Neural cell (in vitro differentiated cells): ENCODE measurements at regions not wholly inside any gene's neighbourhood (a gene's known extent, or its start where the extent isn't known, plus 50 kb on each side); places are given as distances from the start of the nearest gene placed in this dataset.

Source experiments
- H2AFZ ChIP-seq: fragments of 200-600, 300-800 bp; sonication (generic), shearing (Covaris generic); 2 replicates; pipeline ENCODE4 v1.6.0; 2014; ENCODE audit warnings: low read depth, mild to moderate bottlenecking, antibody characterized with exemption, low read length, moderate library complexity
- H3F3A ChIP-seq: fragments of 200-600 bp; shearing (Covaris generic); 2 replicates; pipeline ENCODE4 v1.6.1; 2016; ENCODE audit warnings: mild to moderate bottlenecking, moderate library complexity, mixed read lengths, antibody characterized with exemption, low read length; ENCODE audit not compliant: insufficient read depth, poor library complexity, severe bottlenecking
- H3K27ac ChIP-seq: fragments of 200-600, 300-800 bp; sonication (generic), shearing (Covaris generic); 2 replicates; pipeline ENCODE4 v1.5.1; 2014; ENCODE audit warnings: mild to moderate bottlenecking, low read length, moderate library complexity
- H3K27me3 ChIP-seq: fragments of 300-800, 200-600 bp; sonication (generic), shearing (Covaris generic); 2 replicates; pipeline ENCODE4 v1.6.0; 2014; ENCODE audit warnings: mild to moderate bottlenecking, low read depth, low read length, moderate library complexity; ENCODE audit not compliant: insufficient read depth
- H3K36me3 ChIP-seq: fragments of 300-800, 200-600 bp; sonication (generic), shearing (Covaris generic); 2 replicates; pipeline ENCODE4 v1.5.1; 2014; ENCODE audit warnings: mild to moderate bottlenecking, antibody characterized with exemption, low read length, moderate library complexity; ENCODE audit not compliant: insufficient read depth
- H3K4me2 ChIP-seq: fragments of 300-800, 200-600 bp; sonication (generic), shearing (Covaris generic); 2 replicates; pipeline ENCODE4 v1.6.0; 2014; ENCODE audit warnings: mild to moderate bottlenecking, low read length
- H3K4me3 ChIP-seq: fragments of 300-800, 200-600 bp; sonication (generic), shearing (Covaris generic); 2 replicates; pipeline ENCODE4 v1.5.1; 2014; ENCODE audit warnings: mild to moderate bottlenecking, low read length, moderate library complexity
- H3K79me2 ChIP-seq: fragments of 200-600 bp; shearing (Covaris generic); replicated peaks from 2 replicates; pipeline ENCODE4 v1.6.0; 2014; ENCODE audit warnings: mild to moderate bottlenecking, low read length, moderate library complexity; ENCODE audit not compliant: insufficient read depth
- H3K9ac ChIP-seq: fragments of 300-800, 200-600 bp; sonication (generic), shearing (Covaris generic); 2 replicates; pipeline ENCODE4 v1.6.1; 2016; ENCODE audit warnings: mild to moderate bottlenecking, low read length, mixed read lengths
- H3K9me2 ChIP-seq: fragments of 200-600 bp; shearing (Covaris generic); 2 replicates; pipeline ENCODE4 v1.6.1; 2016; ENCODE audit warnings: mild to moderate bottlenecking, low read length, mixed read lengths; ENCODE audit not compliant: insufficient read depth
- H3K9me3 ChIP-seq: fragments of 200-600, 300-800 bp; sonication (generic), shearing (Covaris generic); 2 replicates; pipeline ENCODE4 v1.6.1; 2016; ENCODE audit warnings: mild to moderate bottlenecking, mixed run types, low read length, moderate library complexity, mixed read lengths
- H4K20me1 ChIP-seq: fragments of 200-600 bp; shearing (Covaris generic); 2 replicates; pipeline ENCODE4 v1.6.1; 2016; ENCODE audit warnings: mild to moderate bottlenecking, mixed run types; ENCODE audit not compliant: insufficient read depth
- CTCF ChIP-seq: fragments of 450-650 bp; IDR thresholded peaks from 2 replicates; pipeline ENCODE4 v1.5.1; 2014; ENCODE audit warnings: antibody characterized with exemption, mild to moderate bottlenecking, moderate library complexity; ENCODE audit not compliant: poor library complexity, severe bottlenecking
- EP300 ChIP-seq: fragments of 450-650 bp; conservative IDR thresholded peaks from 2 replicates; pipeline ENCODE4 v1.6.1; 2014; ENCODE audit warnings: antibody characterized with exemption, mild to moderate bottlenecking, moderate library complexity; ENCODE audit not compliant: poor library complexity, severe bottlenecking
- EZH2 ChIP-seq: fragments of 200-600, 300-800 bp; shearing (Covaris generic), sonication (generic); IDR thresholded peaks from 2 replicates; pipeline ENCODE4 v1.6.1; 2014; ENCODE audit warnings: antibody characterized with exemption, low read length, borderline replicate concordance, mild to moderate bottlenecking; ENCODE audit not compliant: insufficient read depth, poor library complexity, severe bottlenecking
- MXI1 ChIP-seq: fragments of 450-650 bp; conservative IDR thresholded peaks from 2 replicates; pipeline ENCODE4 v1.6.1; 2014; ENCODE audit warnings: antibody characterized with exemption, mild to moderate bottlenecking; ENCODE audit not compliant: poor library complexity, severe bottlenecking
- POLR2AphosphoS5 ChIP-seq: IDR thresholded peaks from 2 replicates; pipeline ENCODE4 v1.6.1; 2012
- RAD21 ChIP-seq: fragments of 450-650 bp; conservative IDR thresholded peaks from 2 replicates; pipeline ENCODE4 v1.6.1; 2014; ENCODE audit warnings: antibody characterized with exemption, mild to moderate bottlenecking, moderate library complexity
- REST ChIP-seq: IDR thresholded peaks from 2 replicates; pipeline ENCODE4 v1.6.1; 2012; ENCODE audit warnings: borderline replicate concordance
- SMC3 ChIP-seq: fragments of 450-650 bp; conservative IDR thresholded peaks from 2 replicates; pipeline ENCODE4 v1.6.1; 2014; ENCODE audit warnings: antibody characterized with exemption, mild to moderate bottlenecking, moderate library complexity; ENCODE audit not compliant: poor library complexity
- TAF1 ChIP-seq: IDR thresholded peaks from 2 replicates; pipeline ENCODE4 v1.6.1; 2012; ENCODE audit warnings: low read depth

DNA sequence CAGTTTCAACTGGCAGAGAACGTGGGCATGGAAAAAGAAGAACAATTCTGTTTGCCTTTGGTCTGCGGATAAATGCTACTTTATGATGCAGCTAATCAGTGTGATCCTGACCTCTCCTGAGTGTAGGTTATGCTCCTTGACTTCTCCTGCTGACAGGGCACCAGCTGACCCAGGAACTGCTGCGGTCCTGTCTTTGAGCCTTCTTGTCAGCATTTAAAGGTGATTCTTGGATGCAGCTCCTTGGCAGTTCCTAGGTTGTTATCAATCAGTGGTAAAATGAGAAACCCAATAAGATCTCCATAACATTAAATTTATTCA, 150.3 kb upstream of the FGF10 start:
- Histone ChIP-seq H3K9me3 (no peaks in the 10 kb centered on the region), H3K27ac (no peak overlapping the region), H3K4me2 (no peak overlapping the region), H3K27me3 (no peaks in the 10 kb centered on the region), H2AFZ (no peak overlapping the region), H3K9me2 (no peaks in the 10 kb centered on the region), H3K79me2 (no peaks in the 10 kb centered on the region), H3K36me3 (no peaks in the 10 kb centered on the region), H3K9ac (no peak overlapping the region), H3F3A (no peaks in the 10 kb centered on the region), H4K20me1 (no peaks in the 10 kb centered on the region), H3K4me3 (no peak overlapping the region)
- TF ChIP-seq MXI1 (no peak), POLR2AphosphoS5 (no peak), RAD21 (no peak), TAF1 (no peak), CTCF (no peak), EP300 (no peak), SMC3 (no peak), REST (no peak), EZH2 (no peak)

DNA sequence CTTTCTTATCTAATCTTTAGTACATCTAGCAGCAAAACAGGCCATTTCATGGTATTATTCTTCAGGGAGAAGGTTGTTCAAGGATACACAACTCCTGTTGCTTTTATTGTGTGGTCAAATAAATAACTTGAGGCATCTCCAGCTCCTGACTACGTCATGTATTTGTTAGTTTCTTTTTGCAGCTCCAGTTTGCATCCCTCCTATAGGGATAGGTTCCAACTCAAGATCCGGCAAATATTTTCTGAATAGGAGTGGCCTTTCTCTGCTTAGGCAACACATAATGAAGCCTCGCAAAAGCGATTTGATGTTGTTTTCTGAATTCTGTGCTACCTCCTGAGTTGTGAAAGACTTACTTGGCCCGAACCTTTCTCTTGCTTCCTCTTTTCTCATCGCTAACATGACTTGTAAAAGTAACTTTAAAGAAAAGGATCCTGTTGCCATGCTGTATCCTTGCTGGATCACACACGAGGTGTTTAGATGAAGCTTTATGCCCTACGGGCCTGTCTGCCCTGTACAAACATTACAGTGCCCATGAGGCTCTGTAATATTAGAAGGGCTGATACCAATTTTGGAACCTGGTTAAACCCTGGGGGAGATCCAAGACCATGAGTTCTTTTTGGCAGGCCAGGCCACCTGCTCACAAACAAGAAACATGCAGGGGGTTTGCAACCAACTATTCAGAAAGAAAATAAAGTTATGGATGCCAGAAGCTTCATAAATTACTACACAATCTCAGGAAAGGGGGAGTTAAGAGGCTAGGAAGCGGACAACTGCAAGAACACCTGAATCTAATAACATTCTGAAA, 149.8 kb upstream of the FGF10 start:
- Histone ChIP-seq H3K79me2 (no peaks in the 10 kb centered on the region), H3F3A (no peaks in the 10 kb centered on the region), H4K20me1 (no peaks in the 10 kb centered on the region), H3K4me3 (no peak overlapping the region), H3K9me3 (no peaks in the 10 kb centered on the region), H3K9ac (no peak overlapping the region), H3K27ac (no peak overlapping the region), H2AFZ (no peak overlapping the region), H3K4me2 (no peak overlapping the region), H3K36me3 (no peaks in the 10 kb centered on the region), H3K27me3 (no peaks in the 10 kb centered on the region), H3K9me2 (no peaks in the 10 kb centered on the region)
- TF ChIP-seq MXI1 = no peak
- no peak for TF ChIP-seq RAD21
- TF ChIP-seq REST = no peak
- TF ChIP-seq EP300 = no peak
- no peak for TF ChIP-seq EZH2
- TF ChIP-seq CTCF = no peak
- TF ChIP-seq POLR2AphosphoS5 = no peak
- no peak for TF ChIP-seq SMC3
- TF ChIP-seq TAF1 = no peak
